C4-2B (cell line): ENCODE measurements at regions not wholly inside any gene's neighbourhood (a gene's known extent, or its start where the extent isn't known, plus 50 kb on each side); places are given as distances from the start of the nearest gene placed in this dataset.

Experiments
- CTCF ChIP-seq: fragments of 450-650 bp; conservative IDR thresholded peaks from 2 replicates; pipeline ENCODE4 v1.5.1; 2017; ENCODE audit warnings: mild to moderate bottlenecking
- ZFX ChIP-seq: fragments of 450-650 bp; IDR thresholded peaks from 2 replicates; pipeline ENCODE4 v1.6.1; 2017

GRCh38 chr4:176436293-176436973 lies 116.7 kb downstream of the SPCS3 start:
- TF ChIP-seq CTCF = no peak
- TF ChIP-seq ZFX = no peak
